T-cell (primary cell): ENCODE measurements at regions not wholly inside any gene's neighbourhood (a gene's known extent, or its start where the extent isn't known, plus 50 kb on each side); places are given as distances from the start of the nearest gene placed in this dataset.

Experiments used
- ATAC-seq, 4 experiments: fragments of 200-7000 bp in 3 of 4; fragments of 150-1000 bp in 1 of 4; cut with Tn5 transposase; replicated peaks in 1 of 4; 1 replicate in 3 of 4; 2 replicates in 1 of 4; pipeline ENCODE4 v1.10.0; 2021; ENCODE audit warnings: moderate library complexity in 3 of 4, mild to moderate bottlenecking in 2 of 4, moderate number of reproducible peaks in 1 of 4
- CTCF ChIA-PET, 2 donors: fragments of 300-600 bp; sonication (Branson Sonifier 250); formaldehyde crosslinking; loops; one replicate each; lab custom pipeline; 2022; ENCODE audit warnings: antibody characterized with exemption in 2 of 2; lab: Charles Lee
- POLR2A ChIA-PET, 2 donors: fragments of 300-600 bp; sonication (Branson Sonifier 250); formaldehyde crosslinking; loops; one replicate each; lab custom pipeline; 2022; ENCODE audit warnings: antibody characterized with exemption in 2 of 2; lab: Charles Lee
- DNase-seq, 35 experiments: peaks; one replicate each; pipeline versions ENCODE4 v3.0.0 to v3.0.0-alpha.2; 2013 to 2023
- H3K27ac ChIP-seq: one replicate; pipeline ENCODE4 v1.5.1; 2013; ENCODE audit warnings: low read length
- H3K27me3 ChIP-seq, 2 experiments: replicated peaks in 1 of 2; 1 replicate in 1 of 2; 2 replicates in 1 of 2; pipeline versions ENCODE4 v1.6.1 to v1.7.0; 2013; ENCODE audit warnings: low read length in 1 of 2, mixed read lengths in 1 of 2; ENCODE audit not compliant: control insufficient read depth in 2 of 2, insufficient read depth in 2 of 2; ENCODE audit errors: extremely low read depth in 1 of 2
- H3K36me3 ChIP-seq, 2 donors: 1 replicate in 1 of 2; 2 replicates in 1 of 2; pipeline versions ENCODE4 v1.6.1 to v1.7.0; 2013; ENCODE audit warnings: low read length in 1 of 2; ENCODE audit not compliant: control insufficient read depth in 2 of 2, insufficient read depth in 1 of 2; ENCODE audit errors: extremely low read depth in 1 of 2
- H3K4me1 ChIP-seq, 2 experiments: 1 replicate in 1 of 2; 2 replicates in 1 of 2; pipeline versions ENCODE4 v1.6.1 to v1.7.0; 2013; ENCODE audit warnings: low read length in 2 of 2, mixed read lengths in 1 of 2; ENCODE audit not compliant: insufficient read depth in 2 of 2, control insufficient read depth in 1 of 2; ENCODE audit errors: extremely low read depth in 1 of 2
- H3K4me3 ChIP-seq, 2 donors: 1 replicate in 1 of 2; 2 replicates in 1 of 2; pipeline versions ENCODE4 v1.5.1 to v1.7.0; 2013; ENCODE audit warnings: mild to moderate bottlenecking in 2 of 2, low read length in 1 of 2, moderate library complexity in 1 of 2; ENCODE audit not compliant: control insufficient read depth in 1 of 2; ENCODE audit errors: extremely low read depth in 1 of 2
- H3K9me3 ChIP-seq: 2 replicates; pipeline ENCODE4 v1.7.0; 2013
- H3K27ac Mint-ChIP-seq, 2 donors: one replicate each; pipeline ENCODE4 v1.8.0; 2020 to 2021; ENCODE audit warnings: mild to moderate bottlenecking in 2 of 2, mixed read lengths in 2 of 2
- H3K27me3 Mint-ChIP-seq, 2 donors: one replicate each; pipeline ENCODE4 v1.8.0; 2021 to 2022; ENCODE audit warnings: mixed read lengths in 2 of 2
- H3K36me3 Mint-ChIP-seq: one replicate; pipeline ENCODE4 v1.8.0; 2021; ENCODE audit warnings: mixed read lengths
- H3K4me1 Mint-ChIP-seq, 3 donors: one replicate each; pipeline ENCODE4 v1.8.0; 2020 to 2022; ENCODE audit warnings: mixed read lengths in 3 of 3, mild to moderate bottlenecking in 1 of 3
- H3K4me3 Mint-ChIP-seq, 3 donors: one replicate each; pipeline ENCODE4 v1.8.0; 2020 to 2022; ENCODE audit warnings: mild to moderate bottlenecking in 3 of 3, mixed read lengths in 3 of 3, moderate library complexity in 3 of 3
- H3K9me3 Mint-ChIP-seq, 3 donors: one replicate each; pipeline ENCODE4 v1.8.0; 2020 to 2022; ENCODE audit warnings: mixed read lengths in 3 of 3
- WGBS: methylation state at CpG from one replicate; pipeline ENCODE4 v1.1.5; 2013; ENCODE audit warnings: missing lambda C conversion rate; ENCODE audit not compliant: insufficient coverage; 5-methylcytosine and 5-hydroxymethylcytosine counted together

- WGBS: 40% methylated on average over 1 of the region's 4 CpGs
- CTCF ChIA-PET: no interaction called here
- DNase-seq: no peak
These were observed 112.4 kb upstream of the PTPRR start for GRCh38 chr12:71032933-71033332.

DNA sequence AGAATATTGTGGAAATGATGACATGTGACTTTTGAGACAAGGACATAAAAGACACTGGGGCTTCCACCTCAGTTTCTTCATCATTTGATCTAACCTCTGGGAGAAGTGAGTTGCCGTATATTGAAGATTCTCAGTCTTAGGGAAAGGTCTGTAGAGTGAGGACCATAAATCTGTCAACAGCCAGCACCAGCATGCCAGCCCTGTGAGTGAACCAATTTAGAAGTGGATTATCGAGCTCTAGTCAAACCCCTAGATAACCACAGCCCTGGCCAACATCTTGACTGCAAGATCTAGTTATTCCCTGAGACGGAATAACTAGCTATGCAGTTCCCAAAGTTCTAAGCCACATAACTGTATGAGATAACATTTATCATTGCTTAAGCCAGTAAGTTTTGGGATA is 108.8 kb upstream of the PTPRR start:
- Mint-ChIP-seq H3K4me3 (no peak overlapping the region), H3K4me1 (no peaks in the 10 kb centered on the region), H3K36me3 (no peaks in the 10 kb centered on the region), H3K27ac (no peak overlapping the region), H3K27me3 (no peaks in the 10 kb centered on the region), H3K9me3 (peaks cover 0 to 4% (median 0%) of the 10 kb centered on the region in 3 donors)
- Histone ChIP-seq H3K27me3 (no peaks in the 10 kb centered on the region), H3K27ac (no peak overlapping the region), H3K4me3 (no peak overlapping the region), H3K36me3 (no peaks in the 10 kb centered on the region), H3K4me1 (no peaks in the 10 kb centered on the region), H3K9me3 (no peaks in the 10 kb centered on the region)
- no CpG with 5 or more reads among the region's 3 CpGs for WGBS
- no peak for DNase-seq
- POLR2A ChIA-PET: no interaction called here
- no peak for ATAC-seq
- CTCF ChIA-PET: no interaction called here

More at GRCh38 chr12:71032933-71033332, 112.4 kb upstream of the PTPRR start:
- POLR2A ChIA-PET: no interaction called here
- H3K27ac Mint-ChIP-seq: no peak overlapping the region
- Histone ChIP-seq H3K9me3 (no peaks in the 10 kb centered on the region), H3K4me1 (no peaks in the 10 kb centered on the region), H3K27ac (no peak overlapping the region), H3K36me3 (no peaks in the 10 kb centered on the region), H3K4me3 (no peak overlapping the region), H3K27me3 (no peaks in the 10 kb centered on the region)
- H3K4me1 Mint-ChIP-seq: no peaks in the 10 kb centered on the region
- no peaks in the 10 kb centered on the region for H3K9me3 Mint-ChIP-seq
- no peaks in the 10 kb centered on the region for H3K36me3 Mint-ChIP-seq
- ATAC-seq: no peak
- no peak overlapping the region for H3K4me3 Mint-ChIP-seq
- H3K27me3 Mint-ChIP-seq: no peaks in the 10 kb centered on the region

- CTCF ChIA-PET: no interaction called here
- Mint-ChIP-seq H3K36me3 (no peaks in the 10 kb centered on the region), H3K27me3 (no peaks in the 10 kb centered on the region), H3K4me1 (no peaks in the 10 kb centered on the region), H3K27ac (no peak overlapping the region), H3K4me3 (no peak overlapping the region), H3K9me3 (peaks cover 0 to 4% (median 0%) of the 10 kb centered on the region in 3 donors)
- H3K36me3 ChIP-seq: no peaks in the 10 kb centered on the region
- ATAC-seq (no peak), DNase-seq (no peak)
- no peaks in the 10 kb centered on the region for H3K9me3 ChIP-seq
- WGBS: 68% methylated on average over 6 of the region's 7 CpGs
- no peak overlapping the region for H3K27ac ChIP-seq
- POLR2A ChIA-PET: no interaction called here
- H3K4me3 ChIP-seq: no peak overlapping the region
- no peaks in the 10 kb centered on the region for H3K27me3 ChIP-seq
- H3K4me1 ChIP-seq: no peaks in the 10 kb centered on the region
These were observed 107.3 kb upstream of the PTPRR start for GRCh38 chr12:71027856-71028255.

DNA sequence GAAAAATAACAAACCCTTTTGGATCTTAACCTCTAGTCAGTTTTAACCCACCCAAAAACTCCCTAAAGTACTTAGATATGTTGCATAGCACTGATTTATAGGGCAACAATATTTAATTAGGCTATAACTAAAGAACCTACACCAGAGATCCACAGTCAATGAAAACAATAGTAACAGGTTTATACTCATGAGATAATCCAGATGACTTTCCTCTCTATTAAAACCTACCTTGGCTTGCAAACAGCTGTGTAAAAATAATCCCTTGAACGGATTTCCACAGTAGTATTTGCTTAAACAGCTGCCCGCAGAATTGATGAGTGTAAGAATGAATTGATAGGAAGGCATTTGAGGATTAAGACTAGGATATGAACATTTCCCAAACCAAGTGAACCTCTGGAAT is 104.3 kb upstream of the PTPRR start:
- Mint-ChIP-seq H3K27me3 (no peaks in the 10 kb centered on the region), H3K4me3 (no peak overlapping the region), H3K9me3 (peaks cover 0 to 4% (median under 1%) of the 10 kb centered on the region in 3 donors), H3K27ac (no peak overlapping the region), H3K4me1 (no peaks in the 10 kb centered on the region), H3K36me3 (no peaks in the 10 kb centered on the region)
- Histone ChIP-seq H3K36me3 (no peaks in the 10 kb centered on the region), H3K4me1 (no peaks in the 10 kb centered on the region), H3K9me3 (no peaks in the 10 kb centered on the region), H3K4me3 (no peak overlapping the region), H3K27ac (no peak overlapping the region), H3K27me3 (no peaks in the 10 kb centered on the region)
- DNase-seq: no peak
- ChIA-PET POLR2A (no interaction called here), CTCF (no interaction called here)
- no CpG with 5 or more reads among the region's 2 CpGs for WGBS
- no peak for ATAC-seq

- CTCF ChIA-PET: no interaction called here
- no peaks in the 10 kb centered on the region for H3K36me3 Mint-ChIP-seq
- no peaks in the 10 kb centered on the region for H3K4me1 Mint-ChIP-seq
These were observed 103.7 kb upstream of the PTPRR start for GRCh38 chr12:71024281-71024680.

DNA sequence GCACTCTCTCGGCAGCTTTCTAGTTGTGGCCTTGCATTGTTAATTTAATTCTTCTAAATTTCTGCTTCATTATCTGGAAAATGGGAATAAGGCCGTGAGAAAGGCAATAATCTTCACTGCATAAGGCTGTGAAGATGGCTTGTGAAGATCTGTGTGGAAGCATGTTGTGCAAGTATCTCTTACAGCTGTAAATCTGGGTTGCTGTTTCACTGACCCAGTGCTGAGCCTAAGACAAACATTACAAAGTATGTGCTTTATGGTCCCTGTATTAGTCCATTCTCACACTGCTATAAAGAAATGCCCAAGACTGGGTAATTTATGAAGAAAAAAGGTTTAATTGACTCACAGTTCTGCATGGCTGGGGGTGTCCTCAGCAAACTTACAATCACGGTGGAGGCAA is 101.0 kb upstream of the PTPRR start:
- no peaks in the 10 kb centered on the region for H3K36me3 Mint-ChIP-seq
- H3K4me1 Mint-ChIP-seq: no peaks in the 10 kb centered on the region
- ChIA-PET CTCF (no interaction called here), POLR2A (interaction anchor here in 1 of 2 donors (0.6 kb wide), 1 partner anchor 9 kb away, joined by 4 read pairs; no protein-coding TSS in a partner anchor)
- H3K36me3 ChIP-seq: no peaks in the 10 kb centered on the region
- no peak for ATAC-seq
- no peak overlapping the region for H3K4me3 ChIP-seq
- H3K27ac Mint-ChIP-seq: no peak overlapping the region
- H3K27ac ChIP-seq: no peak overlapping the region
- no peaks in the 10 kb centered on the region for H3K4me1 ChIP-seq
- H3K4me3 Mint-ChIP-seq: no peak overlapping the region
- 90% methylated on average over 2 of the region's 3 CpGs for WGBS
- no peaks in the 10 kb centered on the region for H3K27me3 Mint-ChIP-seq
- no peak for DNase-seq
- no peaks in the 10 kb centered on the region for H3K27me3 ChIP-seq
- H3K9me3 ChIP-seq: no peaks in the 10 kb centered on the region
- H3K9me3 Mint-ChIP-seq: peaks cover 5 to 10% (median 9%) of the 10 kb centered on the region in 3 donors

More at GRCh38 chr12:71024281-71024680, 103.7 kb upstream of the PTPRR start:
- Histone ChIP-seq H3K27me3 (no peaks in the 10 kb centered on the region), H3K4me3 (no peak overlapping the region), H3K4me1 (no peaks in the 10 kb centered on the region), H3K36me3 (no peaks in the 10 kb centered on the region), H3K27ac (no peak overlapping the region), H3K9me3 (no peaks in the 10 kb centered on the region)
- no peak overlapping the region for H3K4me3 Mint-ChIP-seq
- H3K27me3 Mint-ChIP-seq: no peaks in the 10 kb centered on the region
- H3K27ac Mint-ChIP-seq: no peak overlapping the region
- DNase-seq (no peak), ATAC-seq (no peak)
- POLR2A ChIA-PET: no interaction called here
- peaks cover 0 to 5% (median 4%) of the 10 kb centered on the region in 3 donors for H3K9me3 Mint-ChIP-seq
- WGBS: 50% methylated on average over 1 of the region's 5 CpGs

GRCh38 chr12:71019282-71019831 is 98.8 kb upstream of the PTPRR start:
- ChIA-PET CTCF (no interaction called here), POLR2A (no interaction called here)
- no peaks in the 10 kb centered on the region for H3K9me3 ChIP-seq
- no peaks in the 10 kb centered on the region for H3K27me3 ChIP-seq
- H3K4me3 ChIP-seq: no peak overlapping the region
- no peaks in the 10 kb centered on the region for H3K36me3 ChIP-seq
- 83% methylated on average over 5 of the region's 6 CpGs for WGBS
- ATAC-seq (no peak), DNase-seq (no peak)
- H3K27ac ChIP-seq: no peak overlapping the region
- Mint-ChIP-seq H3K27ac (no peak overlapping the region), H3K9me3 (peaks cover 7 to 11% (median 10%) of the 10 kb centered on the region in 3 donors), H3K4me3 (no peak overlapping the region), H3K4me1 (no peaks in the 10 kb centered on the region), H3K36me3 (no peaks in the 10 kb centered on the region), H3K27me3 (no peaks in the 10 kb centered on the region)
- no peaks in the 10 kb centered on the region for H3K4me1 ChIP-seq
